Gastrocnemius medialis (tissue), 4 donors: ENCODE measurements at regions not wholly inside any gene's neighbourhood (a gene's known extent, or its start where the extent isn't known, plus 50 kb on each side); places are given as distances from the start of the nearest gene placed in this dataset.

Experiments
- CTCF ChIP-seq, 5 experiments: fragments of 450-650 bp in 3 of 5; fragments of 200-600 bp in 2 of 5; sonication (generic) in 2 of 5; IDR thresholded peaks in 4 of 5; conservative IDR thresholded peaks in 1 of 5; 1 replicate in 4 of 5; 2 replicates in 1 of 5; pipeline ENCODE4 v1.5.1; 2016 to 2019; ENCODE audit warnings: antibody characterized with exemption in 5 of 5, mild to moderate bottlenecking in 3 of 5, moderate library complexity in 3 of 5
- POLR2A ChIP-seq, 2 donors: fragments of 450-650 bp; IDR thresholded peaks; one replicate each; pipeline ENCODE4 v1.6.1; 2017; ENCODE audit warnings: antibody characterized with exemption in 2 of 2, mild to moderate bottlenecking in 2 of 2, moderate library complexity in 2 of 2

- no peak for TF ChIP-seq CTCF (IDR thresholded peaks at IDR 0.05 in 4 of 5, conservative IDR thresholded peaks at IDR 0.05 in 1 of 5)
- no peak for TF ChIP-seq POLR2A (IDR thresholded peaks at IDR 0.05)
These were observed 1075.0 kb upstream of the ADGRB3 start for GRCh38 chr6:67560068-67560467.
